ENCODE measurements at regions not wholly inside any gene's neighbourhood (a gene's known extent, or its start where the extent isn't known, plus 50 kb on each side); places are given as distances from the start of the nearest gene placed in this dataset.
"Not testable (repeated sequence)": the region's sequence is repeated elsewhere in the genome, so short reads cannot be mapped to it uniquely, and the experiment has no call there.

DNA sequence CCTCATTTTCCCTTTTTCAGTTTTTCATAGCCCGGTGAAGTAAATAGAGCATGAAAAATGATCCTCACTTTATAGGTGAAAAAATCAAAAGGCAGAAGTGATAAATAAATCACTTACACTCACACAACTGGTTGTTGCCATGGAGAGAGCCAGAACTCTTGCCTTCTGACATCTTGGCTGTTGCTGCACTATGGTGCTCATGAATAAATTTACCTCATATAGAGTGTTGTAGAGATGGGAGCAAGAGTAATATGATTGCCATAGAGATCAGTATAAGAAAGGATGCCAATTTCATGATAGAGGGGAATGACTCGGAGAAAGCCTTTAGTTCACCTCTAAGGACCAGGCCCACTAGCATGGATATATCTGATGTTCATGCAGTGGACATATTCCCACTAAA lies 82.5 kb upstream of the TMEM178A start:
- Histone ChIP-seq H3K27me3 (replicated peaks; ENCODE audit: insufficient read depth, low read depth, low read length, poor library complexity) (no peaks in the 10 kb centered on the region), H3K4me3 (ENCODE audit: low read depth, low read length, poor library complexity, severe bottlenecking) (no peak overlapping the region), H3K9me3 (ENCODE audit: low read depth, low read length, poor library complexity, severe bottlenecking) (no peaks in the 10 kb centered on the region), H3K27ac (ENCODE audit: low read depth, low read length, poor library complexity, severe bottlenecking) (no peak overlapping the region), H3K36me3 (ENCODE audit: insufficient read depth, low read length, poor library complexity, severe bottlenecking) (no peaks in the 10 kb centered on the region), H3K4me1 (ENCODE audit: insufficient read depth, low read length, poor library complexity, severe bottlenecking) (no peaks in the 10 kb centered on the region)
- TF ChIP-seq, protein P1, sequence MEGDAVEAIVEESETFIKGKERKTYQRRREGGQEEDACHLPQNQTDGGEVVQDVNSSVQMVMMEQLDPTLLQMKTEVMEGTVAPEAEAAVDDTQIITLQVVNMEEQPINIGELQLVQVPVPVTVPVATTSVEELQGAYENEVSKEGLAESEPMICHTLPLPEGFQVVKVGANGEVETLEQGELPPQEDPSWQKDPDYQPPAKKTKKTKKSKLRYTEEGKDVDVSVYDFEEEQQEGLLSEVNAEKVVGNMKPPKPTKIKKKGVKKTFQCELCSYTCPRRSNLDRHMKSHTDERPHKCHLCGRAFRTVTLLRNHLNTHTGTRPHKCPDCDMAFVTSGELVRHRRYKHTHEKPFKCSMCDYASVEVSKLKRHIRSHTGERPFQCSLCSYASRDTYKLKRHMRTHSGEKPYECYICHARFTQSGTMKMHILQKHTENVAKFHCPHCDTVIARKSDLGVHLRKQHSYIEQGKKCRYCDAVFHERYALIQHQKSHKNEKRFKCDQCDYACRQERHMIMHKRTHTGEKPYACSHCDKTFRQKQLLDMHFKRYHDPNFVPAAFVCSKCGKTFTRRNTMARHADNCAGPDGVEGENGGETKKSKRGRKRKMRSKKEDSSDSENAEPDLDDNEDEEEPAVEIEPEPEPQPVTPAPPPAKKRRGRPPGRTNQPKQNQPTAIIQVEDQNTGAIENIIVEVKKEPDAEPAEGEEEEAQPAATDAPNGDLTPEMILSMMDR (conservative IDR thresholded peaks at IDR 0.05; ENCODE audit: low read depth, low read length): no peak
- no TSS peak for BruUV-seq (replicated peaks)
- ChIA-PET CTCF (no interaction called here), POLR2A (ENCODE audit: low non-redundant PET) (no interaction called here)
- intact Hi-C loops (cut with micrococcal nuclease; ENCODE audit: unreplicated experiment): no loop called here
- no peak for DNase-seq (ENCODE audit: low spot score)

- Histone ChIP-seq H3K9me3 (ENCODE audit: low read depth, low read length, poor library complexity, severe bottlenecking) (no peaks in the 10 kb centered on the region), H3K4me3 (ENCODE audit: low read depth, low read length, poor library complexity, severe bottlenecking) (no peak overlapping the region), H3K27ac (ENCODE audit: low read depth, low read length, poor library complexity, severe bottlenecking) (no peak overlapping the region), H3K27me3 (replicated peaks; ENCODE audit: insufficient read depth, low read depth, low read length, poor library complexity) (no peaks in the 10 kb centered on the region), H3K4me1 (ENCODE audit: insufficient read depth, low read length, poor library complexity, severe bottlenecking) (no peaks in the 10 kb centered on the region), H3K36me3 (ENCODE audit: insufficient read depth, low read length, poor library complexity, severe bottlenecking) (no peaks in the 10 kb centered on the region)
- ChIA-PET CTCF (no interaction called here), POLR2A (ENCODE audit: low non-redundant PET) (no interaction called here)
- intact Hi-C loops (cut with micrococcal nuclease; ENCODE audit: unreplicated experiment): no loop called here
- no peak for DNase-seq (ENCODE audit: low spot score)
- BruUV-seq (replicated peaks): no TSS peak
- TF ChIP-seq EZH2 (IDR thresholded peaks at IDR 0.05; ENCODE audit: borderline replicate concordance, low read depth, low read length, poor library complexity, severe bottlenecking): no peak
- TF ChIP-seq, protein P1 (conservative IDR thresholded peaks at IDR 0.05; ENCODE audit: low read depth, low read length): no peak
These were observed 81.9 kb upstream of the TMEM178A start for GRCh38 chr2:39583781-39584180.

DNA sequence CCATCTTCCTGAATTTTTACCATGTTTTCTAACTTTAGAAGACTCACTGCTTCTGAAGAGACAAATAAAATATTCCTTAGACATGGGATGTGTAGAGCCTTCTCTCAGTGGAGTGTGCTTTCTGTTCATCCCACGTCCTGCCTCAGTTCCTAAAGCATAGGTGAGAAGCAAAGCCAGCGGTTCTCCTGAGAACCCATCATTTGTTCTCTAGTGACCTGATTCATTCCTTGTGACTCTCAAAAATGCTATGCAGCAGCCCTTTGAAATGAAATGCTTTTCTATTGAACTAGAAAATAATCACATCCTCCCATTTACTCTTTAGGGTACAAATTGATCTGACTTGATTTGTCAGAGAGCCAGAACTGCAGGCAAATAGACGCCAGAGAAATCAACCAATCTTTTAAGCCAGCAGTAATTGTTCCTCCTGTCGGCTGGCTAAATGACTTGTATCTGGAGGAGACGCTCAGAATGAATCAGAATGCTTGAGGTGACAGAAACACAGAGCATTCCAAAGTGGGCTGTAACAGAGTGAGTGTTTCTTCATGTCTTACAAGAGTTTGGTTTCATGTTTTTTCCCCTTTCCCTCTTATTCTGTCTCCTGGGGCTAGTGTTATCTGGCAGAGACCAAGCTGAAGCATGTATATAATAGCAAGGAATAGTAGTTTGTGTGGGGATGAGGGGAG lies 81.3 kb upstream of the TMEM178A start:
- CTCF ChIA-PET: no interaction called here
- H3K36me3 ChIP-seq (ENCODE audit: insufficient read depth, low read length, poor library complexity, severe bottlenecking): no peaks in the 10 kb centered on the region
- H3K4me1 ChIP-seq (ENCODE audit: insufficient read depth, low read length, poor library complexity, severe bottlenecking): no peaks in the 10 kb centered on the region
- POLR2A ChIA-PET (ENCODE audit: low non-redundant PET): no interaction called here
- TF ChIP-seq, protein P1 (conservative IDR thresholded peaks at IDR 0.05; ENCODE audit: low read depth, low read length): no peak
- TF ChIP-seq EZH2 (IDR thresholded peaks at IDR 0.05; ENCODE audit: borderline replicate concordance, low read depth, low read length, poor library complexity, severe bottlenecking): no peak
- no peak overlapping the region for H3K4me3 ChIP-seq (ENCODE audit: low read depth, low read length, poor library complexity, severe bottlenecking)
- no peak for DNase-seq (ENCODE audit: low spot score)
- no peaks in the 10 kb centered on the region for H3K27me3 ChIP-seq (replicated peaks; ENCODE audit: insufficient read depth, low read depth, low read length, poor library complexity)
- no peak overlapping the region for H3K27ac ChIP-seq (ENCODE audit: low read depth, low read length, poor library complexity, severe bottlenecking)
- BruUV-seq (replicated peaks): no TSS peak
- H3K9me3 ChIP-seq (ENCODE audit: low read depth, low read length, poor library complexity, severe bottlenecking): no peaks in the 10 kb centered on the region
- intact Hi-C loops (cut with micrococcal nuclease; ENCODE audit: unreplicated experiment): no loop called here

GRCh38 chr2:39585531-39585930 lies 80.2 kb upstream of the TMEM178A start:
- H3K9me3 ChIP-seq (ENCODE audit: low read depth, low read length, poor library complexity, severe bottlenecking); H3K27ac ChIP-seq (ENCODE audit: low read depth, low read length, poor library complexity, severe bottlenecking); H3K36me3 ChIP-seq (ENCODE audit: insufficient read depth, low read length, poor library complexity, severe bottlenecking); intact Hi-C loops (cut with micrococcal nuclease; ENCODE audit: unreplicated experiment); H3K27me3 ChIP-seq (replicated peaks; ENCODE audit: insufficient read depth, low read depth, low read length, poor library complexity); CTCF ChIA-PET; POLR2A ChIA-PET (ENCODE audit: low non-redundant PET); H3K4me3 ChIP-seq (ENCODE audit: low read depth, low read length, poor library complexity, severe bottlenecking); BruUV-seq (replicated peaks); H3K4me1 ChIP-seq (ENCODE audit: insufficient read depth, low read length, poor library complexity, severe bottlenecking); DNase-seq (ENCODE audit: low spot score): not testable (repeated sequence)

Data from A673 (cell line).